ENCODE measurements at regions not wholly inside any gene's neighbourhood (a gene's known extent, or its start where the extent isn't known, plus 50 kb on each side); places are given as distances from the start of the nearest gene placed in this dataset.

DNA sequence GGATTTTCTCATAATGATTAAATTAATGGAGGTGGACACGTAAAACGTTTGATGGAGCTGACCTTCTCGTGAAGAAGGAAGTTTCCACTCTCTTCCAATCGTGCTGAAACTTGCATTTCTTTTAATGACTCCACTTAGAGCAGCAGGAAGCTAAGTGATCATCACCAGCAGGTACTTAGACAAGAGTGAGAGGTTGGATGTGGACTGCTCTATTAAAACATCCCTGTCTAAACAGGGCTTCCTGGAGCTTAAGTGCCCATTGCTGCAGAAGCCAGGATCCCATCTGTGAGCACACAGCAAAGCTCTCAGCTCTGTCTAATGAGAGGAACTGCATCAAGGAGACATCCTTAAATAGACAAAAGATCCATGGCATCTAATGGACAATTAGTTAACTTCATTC, 1539.5 kb upstream of the CELF4 start:
- no peak for TF ChIP-seq POLR2AphosphoS5 (IDR thresholded peaks at IDR 0.05)
- TF ChIP-seq, protein P1, sequence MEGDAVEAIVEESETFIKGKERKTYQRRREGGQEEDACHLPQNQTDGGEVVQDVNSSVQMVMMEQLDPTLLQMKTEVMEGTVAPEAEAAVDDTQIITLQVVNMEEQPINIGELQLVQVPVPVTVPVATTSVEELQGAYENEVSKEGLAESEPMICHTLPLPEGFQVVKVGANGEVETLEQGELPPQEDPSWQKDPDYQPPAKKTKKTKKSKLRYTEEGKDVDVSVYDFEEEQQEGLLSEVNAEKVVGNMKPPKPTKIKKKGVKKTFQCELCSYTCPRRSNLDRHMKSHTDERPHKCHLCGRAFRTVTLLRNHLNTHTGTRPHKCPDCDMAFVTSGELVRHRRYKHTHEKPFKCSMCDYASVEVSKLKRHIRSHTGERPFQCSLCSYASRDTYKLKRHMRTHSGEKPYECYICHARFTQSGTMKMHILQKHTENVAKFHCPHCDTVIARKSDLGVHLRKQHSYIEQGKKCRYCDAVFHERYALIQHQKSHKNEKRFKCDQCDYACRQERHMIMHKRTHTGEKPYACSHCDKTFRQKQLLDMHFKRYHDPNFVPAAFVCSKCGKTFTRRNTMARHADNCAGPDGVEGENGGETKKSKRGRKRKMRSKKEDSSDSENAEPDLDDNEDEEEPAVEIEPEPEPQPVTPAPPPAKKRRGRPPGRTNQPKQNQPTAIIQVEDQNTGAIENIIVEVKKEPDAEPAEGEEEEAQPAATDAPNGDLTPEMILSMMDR (IDR thresholded peaks at IDR 0.05 in 8 of 11, conservative IDR thresholded peaks at IDR 0.05 in 3 of 11) = no peak
